Left colon (tissue), 2 donors: ENCODE measurements at regions not wholly inside any gene's neighbourhood (a gene's known extent, or its start where the extent isn't known, plus 50 kb on each side); places are given as distances from the start of the nearest gene placed in this dataset.

Experiments
- ATAC-seq: fragments of 200-7000 bp; cut with Tn5 transposase; one replicate; pipeline ENCODE4 v1.9.1; 2020; ENCODE audit warnings: mild to moderate bottlenecking, moderate library complexity
- DNase-seq, 2 donors: peaks; one replicate each; pipeline ENCODE4 v3.0.0-alpha.2; 2020
- intact Hi-C, 2 donors: fragments of 100-400 bp; cut with DNase I in 1 of 2; cut with micrococcal nuclease in 1 of 2; formaldehyde crosslinking; loops; one replicate each; pipeline versions ENCODE4 v1.11.2 to v1.14.0; 2022; cut with DNase I, micrococcal nuclease
- donor health status: DM: no; HTN: no; CAD: no.
- donor health status: DM: yes; HTN: yes; CAD: no.

GRCh38 chr1:96955307-96956012 is 233.9 kb downstream of the PTBP2 start:
- DNase-seq (no peak), ATAC-seq (no peak)
- intact Hi-C loops: no loop called here

GRCh38 chr1:96962216-96962615 is 240.6 kb downstream of the PTBP2 start:
- DNase-seq: no peak
- intact Hi-C loops: loop anchor here in 1 of 2 donors (10.0 kb wide), 1 partner anchor 1093 kb away; no protein-coding TSS in a partner anchor
- no peak for ATAC-seq

GRCh38 chr1:96962751-96963211 is 241.2 kb downstream of the PTBP2 start:
- ATAC-seq (no peak), DNase-seq (no peak)
- intact Hi-C loops: loop anchor here in 1 of 2 donors (10.0 kb wide), 1 partner anchor 1092 kb away; no protein-coding TSS in a partner anchor

GRCh38 chr1:96964761-96965160 is 243.2 kb downstream of the PTBP2 start:
- DNase-seq (no peak), ATAC-seq (no peak)
- intact Hi-C loops: loop anchor here in 1 of 2 donors (10.0 kb wide), 1 partner anchor 1090 kb away; no protein-coding TSS in a partner anchor

- intact Hi-C loops: loop anchor here in 1 of 2 donors (10.0 kb wide), 1 partner anchor 1088 kb away; no protein-coding TSS in a partner anchor
- peak; percentile 47 to 74 for DNase-seq
- peak; percentile 69 for ATAC-seq
Measured at GRCh38 chr1:96966536-96967138, 245.1 kb downstream of the PTBP2 start.

- ATAC-seq (no peak), DNase-seq (no peak)
- intact Hi-C loops: loop anchor here in 1 of 2 donors (10.0 kb wide), 1 partner anchor 1087 kb away; no protein-coding TSS in a partner anchor
Measured at GRCh38 chr1:96967311-96967710, 245.7 kb downstream of the PTBP2 start.

- no peak for ATAC-seq
- no peak for DNase-seq
- intact Hi-C loops: loop anchor here in 1 of 2 donors (10.0 kb wide), 1 partner anchor 1086 kb away; no protein-coding TSS in a partner anchor
Measured at GRCh38 chr1:96968541-96968940, 247.0 kb downstream of the PTBP2 start.

GRCh38 chr1:96968983-96969382 is 247.4 kb downstream of the PTBP2 start:
- intact Hi-C loops: loop anchor here in 1 of 2 donors (10.0 kb wide), 1 partner anchor 1086 kb away; no protein-coding TSS in a partner anchor
- DNase-seq (no peak), ATAC-seq (no peak)

GRCh38 chr1:96969656-96970163 is 248.1 kb downstream of the PTBP2 start:
- no peak for DNase-seq
- intact Hi-C loops: loop anchor here in 1 of 2 donors (10.0 kb wide), 1 partner anchor 1085 kb away; no protein-coding TSS in a partner anchor
- no peak for ATAC-seq

- ATAC-seq (no peak), DNase-seq (no peak)
- intact Hi-C loops: no loop called here
Measured at GRCh38 chr1:96971439-96971838, 249.9 kb downstream of the PTBP2 start.

- ATAC-seq: no peak
- intact Hi-C loops: no loop called here
- DNase-seq: no peak
Measured at GRCh38 chr1:96971849-96972602, 250.4 kb downstream of the PTBP2 start.

- ATAC-seq: no peak
Measured at GRCh38 chr1:96973605-96974004, 252.0 kb downstream of the PTBP2 start.

GRCh38 chr1:96978444-96978843 is 256.9 kb downstream of the PTBP2 start:
- ATAC-seq: no peak
- intact Hi-C loops: no loop called here
- DNase-seq: no peak

More at GRCh38 chr1:96973605-96974004, 252.0 kb downstream of the PTBP2 start:
- intact Hi-C loops: no loop called here
- DNase-seq: no peak

- DNase-seq (no peak), ATAC-seq (no peak)
- intact Hi-C loops: no loop called here
Measured at GRCh38 chr1:96978901-96979300, 257.3 kb downstream of the PTBP2 start.

- ATAC-seq (no peak), DNase-seq (no peak)
- intact Hi-C loops: no loop called here
Measured at GRCh38 chr1:96979304-96980268, 258.0 kb downstream of the PTBP2 start.

GRCh38 chr1:96980448-96980847 is 258.9 kb downstream of the PTBP2 start:
- DNase-seq: no peak
- ATAC-seq: no peak
- intact Hi-C loops: no loop called here

GRCh38 chr1:96981181-96981580 is 259.6 kb downstream of the PTBP2 start:
- intact Hi-C loops: no loop called here
- ATAC-seq (no peak), DNase-seq (no peak)

GRCh38 chr1:96982118-96982517 is 260.5 kb downstream of the PTBP2 start:
- ATAC-seq (no peak), DNase-seq (no peak)
- intact Hi-C loops: no loop called here
